ENCODE measurements at regions not wholly inside any gene's neighbourhood (a gene's known extent, or its start where the extent isn't known, plus 50 kb on each side); places are given as distances from the start of the nearest gene placed in this dataset.

DNA sequence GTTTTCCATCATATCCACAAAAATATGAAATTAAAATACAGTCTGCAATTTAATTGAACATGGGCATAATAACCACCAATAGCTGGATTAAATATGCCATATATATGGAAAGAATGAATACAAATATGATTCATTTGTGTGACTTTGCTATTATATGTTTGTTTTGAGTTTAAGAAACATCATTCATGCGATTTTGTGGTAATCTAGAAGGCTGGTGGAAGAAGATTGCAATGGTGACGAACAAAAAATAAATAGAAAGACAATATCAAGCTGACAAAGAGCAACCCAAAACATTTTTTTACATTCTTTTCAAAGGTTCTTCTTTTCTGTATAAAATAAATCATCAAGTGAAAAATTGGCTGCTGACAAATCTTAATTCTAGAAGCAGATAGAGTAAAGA is 610.0 kb downstream of the MAT2B start:
- Mint-ChIP-seq H3K27me3 (ENCODE audit: low read depth) (no peaks in the 10 kb centered on the region), H3K27ac (ENCODE audit: unreplicated experiment) (no peak overlapping the region), H3K4me3 (ENCODE audit: unreplicated experiment) (no peak overlapping the region), H3K4me1 (ENCODE audit: low read depth) (peaks cover 6% of the 10 kb centered on the region), H3K36me3 (ENCODE audit: low read depth) (peaks cover 1% of the 10 kb centered on the region), H3K9me3 (ENCODE audit: low read depth) (peaks cover 8% of the 10 kb centered on the region)
- no peak for DNase-seq (ENCODE audit: low spot score)
- TF ChIP-seq, protein P1, sequence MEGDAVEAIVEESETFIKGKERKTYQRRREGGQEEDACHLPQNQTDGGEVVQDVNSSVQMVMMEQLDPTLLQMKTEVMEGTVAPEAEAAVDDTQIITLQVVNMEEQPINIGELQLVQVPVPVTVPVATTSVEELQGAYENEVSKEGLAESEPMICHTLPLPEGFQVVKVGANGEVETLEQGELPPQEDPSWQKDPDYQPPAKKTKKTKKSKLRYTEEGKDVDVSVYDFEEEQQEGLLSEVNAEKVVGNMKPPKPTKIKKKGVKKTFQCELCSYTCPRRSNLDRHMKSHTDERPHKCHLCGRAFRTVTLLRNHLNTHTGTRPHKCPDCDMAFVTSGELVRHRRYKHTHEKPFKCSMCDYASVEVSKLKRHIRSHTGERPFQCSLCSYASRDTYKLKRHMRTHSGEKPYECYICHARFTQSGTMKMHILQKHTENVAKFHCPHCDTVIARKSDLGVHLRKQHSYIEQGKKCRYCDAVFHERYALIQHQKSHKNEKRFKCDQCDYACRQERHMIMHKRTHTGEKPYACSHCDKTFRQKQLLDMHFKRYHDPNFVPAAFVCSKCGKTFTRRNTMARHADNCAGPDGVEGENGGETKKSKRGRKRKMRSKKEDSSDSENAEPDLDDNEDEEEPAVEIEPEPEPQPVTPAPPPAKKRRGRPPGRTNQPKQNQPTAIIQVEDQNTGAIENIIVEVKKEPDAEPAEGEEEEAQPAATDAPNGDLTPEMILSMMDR (IDR thresholded peaks at IDR 0.05) = no peak

DNA sequence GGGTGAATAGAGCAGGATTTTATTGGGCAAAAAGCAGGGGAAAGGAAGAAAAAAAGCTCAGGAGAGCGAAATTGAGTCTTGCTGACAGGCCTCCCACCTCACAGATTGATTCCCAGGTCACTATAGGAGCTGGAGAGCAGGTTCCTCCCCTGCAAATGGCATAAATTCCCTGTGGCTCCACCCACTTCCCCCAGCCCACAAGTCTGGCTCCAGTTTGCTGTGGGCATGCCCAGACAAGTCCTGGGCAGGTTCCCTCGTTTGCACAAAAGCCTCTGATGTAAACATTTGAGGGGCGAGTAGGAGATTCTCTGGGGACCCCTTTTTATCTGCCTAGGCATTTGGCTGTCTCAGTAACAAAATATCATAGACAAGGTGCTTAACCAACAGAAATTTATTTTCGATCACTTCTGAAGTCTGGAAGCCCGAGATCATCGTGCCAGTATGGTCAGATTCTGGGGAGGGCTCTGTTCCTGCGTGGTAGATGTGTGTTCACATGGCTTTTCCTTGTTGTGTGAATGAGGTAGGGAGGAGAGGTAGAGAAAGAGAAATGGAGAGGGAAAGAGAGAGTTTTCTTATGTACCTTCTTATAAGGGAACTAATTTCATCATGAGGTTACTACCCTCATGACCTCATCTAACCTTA is 614.5 kb downstream of the MAT2B start:
- peaks cover 11% of the 10 kb centered on the region for H3K9me3 Mint-ChIP-seq (ENCODE audit: low read depth)
- TF ChIP-seq, protein P1 (IDR thresholded peaks at IDR 0.05) = no peak
- H3K27ac Mint-ChIP-seq (ENCODE audit: unreplicated experiment) = no peak overlapping the region
- no peak for DNase-seq (ENCODE audit: low spot score)
- no peaks in the 10 kb centered on the region for H3K36me3 Mint-ChIP-seq (ENCODE audit: low read depth)
- no peaks in the 10 kb centered on the region for H3K27me3 Mint-ChIP-seq (ENCODE audit: low read depth)
- peaks cover 6% of the 10 kb centered on the region for H3K4me1 Mint-ChIP-seq (ENCODE audit: low read depth)
- H3K4me3 Mint-ChIP-seq (ENCODE audit: unreplicated experiment) = no peak overlapping the region

- no peak for DNase-seq (ENCODE audit: low spot score)
- TF ChIP-seq, protein P1 (IDR thresholded peaks at IDR 0.05) = no peak
- Mint-ChIP-seq H3K4me1 (ENCODE audit: low read depth) (no peaks in the 10 kb centered on the region), H3K36me3 (ENCODE audit: low read depth) (peaks cover 3% of the 10 kb centered on the region), H3K27ac (ENCODE audit: unreplicated experiment) (no peak overlapping the region), H3K4me3 (ENCODE audit: unreplicated experiment) (no peak overlapping the region), H3K27me3 (ENCODE audit: low read depth) (no peaks in the 10 kb centered on the region), H3K9me3 (ENCODE audit: low read depth) (peaks cover 36% of the 10 kb centered on the region)
Measured at GRCh38 chr5:164127527-164127926, 622.1 kb downstream of the MAT2B start.

DNA sequence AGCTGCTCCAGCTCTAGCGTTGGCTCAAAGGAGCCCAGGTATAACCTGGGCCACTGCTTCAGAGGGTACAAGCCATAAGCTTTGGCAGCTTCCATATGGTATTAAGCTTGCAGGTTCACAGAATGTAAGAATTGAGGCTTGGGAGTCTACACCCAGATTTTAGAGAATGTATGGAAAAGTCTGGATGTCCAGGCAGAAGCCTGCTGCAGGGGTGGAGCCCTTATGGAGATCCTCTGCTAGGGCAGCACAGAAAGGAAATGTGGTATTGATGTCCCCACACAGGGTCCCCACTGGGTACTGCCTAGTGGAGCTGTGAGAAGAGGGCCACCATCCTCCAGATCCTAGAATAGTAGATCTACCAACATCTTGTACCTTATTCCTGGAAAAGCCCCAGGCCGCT is 626.9 kb downstream of the MAT2B start:
- H3K36me3 Mint-ChIP-seq (ENCODE audit: low read depth) = peaks cover 3% of the 10 kb centered on the region
- DNase-seq (ENCODE audit: low spot score) = no peak
- peaks cover 30% of the 10 kb centered on the region for H3K9me3 Mint-ChIP-seq (ENCODE audit: low read depth)
- H3K27me3 Mint-ChIP-seq (ENCODE audit: low read depth) = no peaks in the 10 kb centered on the region
- H3K4me1 Mint-ChIP-seq (ENCODE audit: low read depth) = no peaks in the 10 kb centered on the region
- H3K27ac Mint-ChIP-seq (ENCODE audit: unreplicated experiment) = no peak overlapping the region
- TF ChIP-seq, protein P1 (IDR thresholded peaks at IDR 0.05) = no peak
- H3K4me3 Mint-ChIP-seq (ENCODE audit: unreplicated experiment) = no peak overlapping the region

GRCh38 chr5:164137095-164137494 is 631.7 kb downstream of the MAT2B start:
- Mint-ChIP-seq H3K36me3 (ENCODE audit: low read depth) (no peaks in the 10 kb centered on the region), H3K4me3 (ENCODE audit: unreplicated experiment) (no peak overlapping the region), H3K27ac (ENCODE audit: unreplicated experiment) (no peak overlapping the region), H3K9me3 (ENCODE audit: low read depth) (no peaks in the 10 kb centered on the region), H3K27me3 (ENCODE audit: low read depth) (no peaks in the 10 kb centered on the region), H3K4me1 (ENCODE audit: low read depth) (no peaks in the 10 kb centered on the region)
- TF ChIP-seq, protein P1 (IDR thresholded peaks at IDR 0.05) = no peak
- DNase-seq (ENCODE audit: low spot score) = no peak
